Activated naive CD4-positive, alpha-beta T cell treated with anti-CD3 and anti-CD28 coated beads, Interleukin-2, amount 50 U/mL, for 72 hours (primary cell): ENCODE measurements at regions not wholly inside any gene's neighbourhood (a gene's known extent, or its start where the extent isn't known, plus 50 kb on each side); places are given as distances from the start of the nearest gene placed in this dataset.

Experiments
- ATAC-seq, 2 donors: fragments of 150-1000 bp; cut with Tn5 transposase; 2 replicates each; pipeline ENCODE4 v1.10.0; 2021; ENCODE audit warnings: mild to moderate bottlenecking in 2 of 2, moderate library complexity in 2 of 2
- DNase-seq, 2 donors: peaks; one replicate each; pipeline ENCODE4 v3.0.0; 2021 to 2022; ENCODE audit warnings: low spot score in 2 of 2
- H3K27ac Mint-ChIP-seq, 2 donors: one replicate each; pipeline ENCODE4 v1.8.0; 2022; ENCODE audit warnings: mild to moderate bottlenecking in 2 of 2, mixed read lengths in 2 of 2
- H3K36me3 Mint-ChIP-seq, 2 donors: one replicate each; pipeline ENCODE4 v1.8.0; 2022; ENCODE audit warnings: mixed read lengths in 2 of 2
- H3K9me3 Mint-ChIP-seq, 2 donors: one replicate each; pipeline ENCODE4 v1.8.0; 2022; ENCODE audit warnings: mixed read lengths in 2 of 2

DNA sequence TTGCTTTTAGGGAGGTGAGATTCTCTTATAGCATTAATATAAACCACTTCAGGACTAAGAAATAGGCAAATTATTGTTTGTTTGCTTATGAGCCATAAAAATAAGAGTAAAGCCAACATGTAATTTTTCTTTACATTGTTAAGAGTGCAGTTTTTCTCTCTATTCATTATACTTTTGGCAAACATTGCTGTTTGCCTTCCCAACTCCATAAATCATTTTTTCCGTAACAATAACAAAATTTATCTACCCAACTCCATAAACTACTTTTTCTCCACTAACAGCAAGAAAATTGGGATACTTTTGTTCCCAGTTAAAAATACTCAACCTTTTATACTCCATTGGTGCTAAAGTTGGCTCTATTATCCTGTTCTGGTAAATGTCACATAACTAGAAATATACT is 229.7 kb upstream of the GPRIN3 start:
- peaks cover 4 to 5% of the 10 kb centered on the region in 2 donors for H3K9me3 Mint-ChIP-seq
- no peak overlapping the region for H3K27ac Mint-ChIP-seq
- ATAC-seq: no peak
- peaks cover 0 to 8% of the 10 kb centered on the region in 2 donors for H3K36me3 Mint-ChIP-seq
- DNase-seq: no peak

DNA sequence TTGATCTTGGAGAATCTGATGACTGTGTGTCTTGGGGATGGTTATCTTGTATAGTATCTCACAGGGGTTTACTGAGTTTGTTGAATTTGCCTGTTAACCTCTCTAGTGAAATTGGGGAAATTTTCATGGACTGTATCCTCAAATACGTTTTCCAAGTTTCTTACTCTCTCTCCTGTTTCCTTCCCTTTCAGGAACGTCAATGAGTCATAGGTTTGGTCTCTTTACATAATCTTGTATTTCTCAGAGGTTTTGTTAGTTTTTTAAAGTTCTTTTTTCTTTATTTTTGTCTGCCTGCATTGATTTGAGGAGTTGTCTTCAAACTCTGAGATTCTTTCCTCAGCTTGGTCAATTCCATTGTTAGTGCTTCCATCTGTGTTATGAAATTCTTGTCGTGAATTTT is 227.7 kb upstream of the GPRIN3 start:
- peaks cover 0 to 8% of the 10 kb centered on the region in 2 donors for H3K36me3 Mint-ChIP-seq
- no peak overlapping the region for H3K27ac Mint-ChIP-seq
- ATAC-seq (no peak), DNase-seq (no peak)
- peaks cover 4 to 5% of the 10 kb centered on the region in 2 donors for H3K9me3 Mint-ChIP-seq

DNA sequence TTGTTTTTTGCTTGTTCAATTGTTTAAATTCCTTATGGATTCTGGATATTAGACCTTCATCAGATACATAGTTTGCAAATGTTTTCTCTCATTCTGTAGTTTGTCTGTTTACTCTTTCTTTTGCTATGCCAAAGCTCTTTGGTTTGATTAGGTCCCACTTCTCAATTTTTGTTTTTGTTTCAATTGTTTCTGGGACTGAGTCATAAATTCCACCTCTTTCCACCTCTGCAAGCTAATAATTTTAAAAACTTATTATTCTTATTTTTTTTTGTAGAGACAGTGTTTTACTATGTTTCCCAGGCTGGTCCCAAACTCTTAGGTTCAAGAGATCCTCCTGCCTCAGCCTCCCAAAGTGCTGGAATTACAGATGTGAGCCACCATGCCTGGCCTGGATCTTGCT is 226.8 kb upstream of the GPRIN3 start:
- DNase-seq (no peak), ATAC-seq (no peak)
- peaks cover 4 to 5% of the 10 kb centered on the region in 2 donors for H3K9me3 Mint-ChIP-seq
- H3K27ac Mint-ChIP-seq: no peak overlapping the region
- peaks cover 0 to 8% of the 10 kb centered on the region in 2 donors for H3K36me3 Mint-ChIP-seq

DNA sequence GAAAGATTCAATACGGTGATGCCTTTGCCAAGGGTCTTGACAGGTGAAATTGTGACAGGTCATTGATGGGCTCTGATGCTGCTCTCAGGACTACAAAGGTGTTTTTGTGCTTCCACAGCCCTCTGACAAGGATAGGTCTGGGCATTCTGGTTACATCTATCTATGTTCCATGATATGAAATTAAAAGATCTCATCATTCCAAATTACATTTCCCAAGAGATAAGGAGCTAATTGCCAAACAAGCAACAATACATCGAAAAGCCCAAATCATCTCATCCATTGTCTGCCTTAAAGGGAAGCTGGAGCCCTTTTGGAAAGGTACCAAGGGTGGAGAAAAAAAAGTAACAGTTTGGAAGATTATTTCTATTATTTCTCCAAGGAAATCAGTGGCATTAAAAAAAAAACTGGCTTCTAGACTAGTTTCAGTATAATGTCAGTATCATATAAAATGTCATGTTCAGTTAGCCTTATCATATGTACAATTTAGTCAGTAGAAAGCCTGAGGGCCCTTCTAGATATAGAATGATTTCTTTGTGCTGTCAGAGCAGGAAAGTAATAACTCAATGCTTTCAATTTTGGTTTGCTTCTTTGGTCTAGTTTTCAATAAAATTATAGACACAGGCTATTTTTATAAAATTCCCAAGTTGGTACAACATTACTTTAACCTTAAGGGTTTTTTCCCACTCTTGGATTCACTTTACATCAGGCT is 224.5 kb upstream of the GPRIN3 start:
- H3K27ac Mint-ChIP-seq: no peak overlapping the region
- ATAC-seq (no peak), DNase-seq (no peak)
- H3K36me3 Mint-ChIP-seq: peaks cover 0 to 8% of the 10 kb centered on the region in 2 donors
- peaks cover 4 to 5% of the 10 kb centered on the region in 2 donors for H3K9me3 Mint-ChIP-seq

DNA sequence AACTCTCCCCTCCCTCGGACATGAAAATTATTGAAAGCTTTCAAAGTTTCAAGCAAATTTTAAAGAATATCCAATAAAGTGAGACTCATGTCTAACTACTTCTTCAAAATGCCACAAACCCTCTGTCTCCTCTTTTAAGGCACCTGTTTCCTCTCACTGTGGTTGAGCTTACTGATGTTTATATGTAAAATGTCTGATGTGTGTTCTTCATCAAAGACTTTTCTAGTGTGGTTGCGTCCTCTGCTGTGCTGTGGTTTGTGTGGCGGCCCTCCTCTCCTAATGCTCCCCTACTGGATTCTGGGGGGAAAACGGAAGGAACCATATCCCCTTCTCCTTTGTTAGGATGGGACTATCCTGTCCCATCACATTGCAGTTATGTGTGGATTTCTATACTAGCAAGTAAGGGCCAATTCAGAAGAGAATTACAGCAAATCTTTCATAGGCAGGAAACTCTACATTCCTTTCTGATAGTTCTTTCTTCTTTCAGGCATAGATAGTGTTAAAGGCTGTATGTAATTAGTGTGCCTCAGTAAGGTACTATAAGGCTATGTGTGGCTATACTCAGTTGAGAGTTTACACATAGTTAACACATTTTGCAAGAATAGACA is 221.0 kb upstream of the GPRIN3 start:
- ATAC-seq (peak in 1 of 2 donors; percentile 18), DNase-seq (no peak)
- H3K9me3 Mint-ChIP-seq: no peaks in the 10 kb centered on the region
- H3K27ac Mint-ChIP-seq: no peak overlapping the region
- no peaks in the 10 kb centered on the region for H3K36me3 Mint-ChIP-seq

- H3K36me3 Mint-ChIP-seq: no peaks in the 10 kb centered on the region
- H3K27ac Mint-ChIP-seq: no peak overlapping the region
- ATAC-seq (no peak), DNase-seq (no peak)
- H3K9me3 Mint-ChIP-seq: no peaks in the 10 kb centered on the region
Measured at GRCh38 chr4:89521826-89522225, 214.2 kb upstream of the GPRIN3 start.

GRCh38 chr4:89519771-89520320 is 212.2 kb upstream of the GPRIN3 start:
- no peak for ATAC-seq

DNA sequence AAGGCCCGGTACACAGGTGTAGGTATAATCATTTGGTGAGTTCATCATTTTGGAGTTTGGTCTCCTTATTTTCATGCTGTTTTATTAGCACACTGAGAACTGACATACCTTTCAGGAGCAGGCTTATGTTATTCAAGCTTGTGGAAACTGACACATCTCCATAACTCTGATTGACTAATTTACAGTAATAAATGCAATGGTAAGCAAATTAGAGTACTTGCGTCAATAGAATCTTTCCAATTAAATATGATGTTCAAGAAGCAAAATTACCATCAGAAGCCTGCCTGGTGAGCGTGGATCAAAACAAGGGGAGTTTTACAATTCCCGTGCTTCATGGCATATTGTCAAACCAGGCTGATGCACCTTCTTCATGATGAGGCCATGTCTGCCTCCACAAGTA is 210.7 kb upstream of the GPRIN3 start:
- no peaks in the 10 kb centered on the region for H3K9me3 Mint-ChIP-seq
- ATAC-seq (no peak), DNase-seq (no peak)
- no peaks in the 10 kb centered on the region for H3K36me3 Mint-ChIP-seq
- H3K27ac Mint-ChIP-seq: no peak overlapping the region

More at GRCh38 chr4:89519771-89520320, 212.2 kb upstream of the GPRIN3 start:
- H3K36me3 Mint-ChIP-seq: no peaks in the 10 kb centered on the region
- H3K27ac Mint-ChIP-seq: no peak overlapping the region
- no peak for DNase-seq
- no peaks in the 10 kb centered on the region for H3K9me3 Mint-ChIP-seq

- no peak for ATAC-seq
- no peaks in the 10 kb centered on the region for H3K9me3 Mint-ChIP-seq
- DNase-seq: no peak
- H3K36me3 Mint-ChIP-seq: no peaks in the 10 kb centered on the region
- H3K27ac Mint-ChIP-seq: no peak overlapping the region
Measured at GRCh38 chr4:89514811-89515210, 207.2 kb upstream of the GPRIN3 start.

- ATAC-seq (no peak), DNase-seq (no peak)
- Mint-ChIP-seq H3K27ac (no peak overlapping the region), H3K9me3 (peaks cover 4 to 5% of the 10 kb centered on the region in 2 donors), H3K36me3 (peaks cover 5 to 6% of the 10 kb centered on the region in 2 donors)
Measured at GRCh38 chr4:89511776-89512175, 204.2 kb upstream of the GPRIN3 start.

DNA sequence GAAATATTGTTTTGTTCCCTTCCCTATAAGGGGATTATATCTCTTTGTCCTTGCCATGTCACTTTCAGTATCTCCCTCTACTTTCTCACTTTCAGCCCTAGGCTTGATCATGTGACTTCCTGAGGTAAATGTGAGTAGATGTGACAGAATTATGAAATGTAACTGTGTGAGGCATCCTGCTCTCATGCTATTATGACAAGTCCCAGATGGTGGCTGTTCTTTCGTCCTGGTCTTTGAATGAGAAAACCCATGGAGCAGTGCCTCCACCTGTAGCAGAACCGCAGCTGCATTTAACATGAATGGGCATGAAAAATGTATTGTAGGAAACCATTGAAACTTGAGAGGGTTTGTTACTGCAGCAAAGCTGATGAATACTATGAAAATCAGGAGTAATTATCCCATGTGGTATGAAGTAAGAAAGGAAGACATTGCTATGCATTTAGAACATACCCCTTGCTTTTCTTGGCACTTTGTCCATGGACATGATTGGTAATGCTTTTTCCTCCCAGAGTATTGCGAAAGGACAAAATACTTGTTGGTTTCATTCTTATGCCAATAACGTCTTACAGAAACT is 202.2 kb upstream of the GPRIN3 start:
- peak; percentile 98 to 99 for ATAC-seq
- Mint-ChIP-seq H3K27ac (peak overlapping the region; percentile 35 to 50), H3K9me3 (peaks cover 4 to 5% of the 10 kb centered on the region in 2 donors), H3K36me3 (peaks cover 5 to 6% of the 10 kb centered on the region in 2 donors)
- DNase-seq: no peak

DNA sequence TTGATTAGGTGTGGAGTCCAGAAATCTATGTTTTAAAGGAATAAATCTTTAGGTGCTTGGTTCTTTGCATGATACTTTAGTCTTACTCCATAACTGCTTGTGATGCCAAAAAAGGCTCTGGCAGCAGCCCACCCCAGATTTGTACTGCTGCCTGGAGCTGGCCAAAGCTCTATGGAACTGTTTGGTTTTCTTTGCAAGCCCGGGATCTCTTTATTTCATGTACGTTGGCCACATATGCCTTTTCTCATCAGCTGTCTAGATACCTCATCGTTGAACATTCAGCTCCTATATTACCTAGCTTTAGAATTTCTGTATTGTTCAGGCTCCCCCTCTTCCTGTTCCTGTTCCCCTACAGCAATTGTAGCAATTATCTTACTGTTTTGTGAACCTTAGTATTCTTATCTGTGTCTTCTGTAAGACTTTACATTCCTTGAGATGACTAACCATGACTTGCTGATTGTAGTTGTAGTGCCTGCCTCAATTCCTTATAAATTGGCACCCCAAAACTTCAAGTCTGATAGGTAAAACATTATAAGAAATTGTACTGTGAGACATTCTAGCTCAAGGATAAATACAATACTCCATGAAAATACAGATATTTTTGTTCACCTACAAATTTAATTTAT is 199.4 kb upstream of the GPRIN3 start:
- Mint-ChIP-seq H3K27ac (no peak overlapping the region), H3K9me3 (peaks cover 4 to 5% of the 10 kb centered on the region in 2 donors), H3K36me3 (peaks cover 5 to 6% of the 10 kb centered on the region in 2 donors)
- no peak for ATAC-seq
- DNase-seq: no peak

GRCh38 chr4:89502581-89502980 is 195.0 kb upstream of the GPRIN3 start:
- no peak overlapping the region for H3K27ac Mint-ChIP-seq
- no peak for ATAC-seq
- H3K9me3 Mint-ChIP-seq: no peaks in the 10 kb centered on the region
- H3K36me3 Mint-ChIP-seq: no peaks in the 10 kb centered on the region
- no peak for DNase-seq

DNA sequence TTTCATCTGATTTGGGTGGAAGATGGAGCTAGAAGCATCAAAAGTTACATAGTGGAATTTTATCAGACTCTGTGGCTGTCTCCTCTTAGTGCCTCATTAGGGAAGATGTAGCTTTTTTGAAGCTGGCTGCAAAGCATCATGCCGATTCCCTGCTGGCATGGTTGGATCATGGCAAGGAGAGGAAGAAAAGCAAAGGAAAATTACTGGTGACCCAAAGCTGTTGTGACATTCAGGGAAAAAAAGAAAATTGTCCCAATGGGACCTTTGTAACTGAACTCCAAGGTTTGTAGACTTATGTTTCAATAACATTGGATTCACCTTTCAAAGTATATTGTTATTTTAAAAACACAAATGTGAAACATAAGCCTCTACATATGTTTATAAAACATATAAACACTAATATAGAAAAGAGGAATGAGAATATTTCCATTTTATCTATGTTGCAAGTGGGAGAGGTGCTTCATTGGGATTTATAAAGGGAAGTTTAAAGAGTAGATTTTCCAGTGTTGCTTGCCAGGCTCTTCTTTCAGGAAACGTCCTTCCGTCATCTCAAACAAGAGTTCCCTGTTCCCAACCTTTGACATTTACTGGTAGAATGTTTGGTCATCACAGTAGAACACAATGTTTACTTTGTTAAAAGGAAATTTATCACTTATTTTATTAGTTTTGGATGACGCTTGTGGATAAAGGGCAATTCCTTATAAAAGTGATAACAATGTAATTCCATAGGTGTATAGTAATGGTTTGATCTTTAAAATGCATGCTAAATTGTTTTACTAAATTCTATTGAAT is 190.1 kb upstream of the GPRIN3 start:
- ATAC-seq (no peak), DNase-seq (no peak)
- no peaks in the 10 kb centered on the region for H3K9me3 Mint-ChIP-seq
- H3K27ac Mint-ChIP-seq: no peak overlapping the region
- H3K36me3 Mint-ChIP-seq: no peaks in the 10 kb centered on the region

DNA sequence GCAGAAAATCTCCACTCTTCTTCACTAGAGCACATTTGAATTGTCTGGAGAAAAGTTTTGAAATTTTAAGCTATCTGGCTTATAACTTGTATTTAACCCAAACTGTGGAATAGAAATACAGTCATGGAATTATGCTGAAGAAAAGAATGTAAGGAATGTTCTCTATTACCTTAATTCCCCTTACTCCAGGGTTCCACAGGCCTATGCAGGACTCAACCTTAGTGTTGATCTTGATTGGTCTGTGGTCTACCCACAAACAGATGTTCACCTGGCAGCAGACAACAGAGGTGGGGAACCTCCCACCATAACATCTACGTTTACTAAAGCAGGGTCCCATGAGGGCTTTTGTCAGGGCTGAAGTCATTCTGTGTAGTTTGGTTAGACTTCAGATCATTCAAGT is 189.3 kb upstream of the GPRIN3 start:
- no peaks in the 10 kb centered on the region for H3K9me3 Mint-ChIP-seq
- no peak for DNase-seq
- no peaks in the 10 kb centered on the region for H3K36me3 Mint-ChIP-seq
- no peak for ATAC-seq
- H3K27ac Mint-ChIP-seq: no peak overlapping the region

DNA sequence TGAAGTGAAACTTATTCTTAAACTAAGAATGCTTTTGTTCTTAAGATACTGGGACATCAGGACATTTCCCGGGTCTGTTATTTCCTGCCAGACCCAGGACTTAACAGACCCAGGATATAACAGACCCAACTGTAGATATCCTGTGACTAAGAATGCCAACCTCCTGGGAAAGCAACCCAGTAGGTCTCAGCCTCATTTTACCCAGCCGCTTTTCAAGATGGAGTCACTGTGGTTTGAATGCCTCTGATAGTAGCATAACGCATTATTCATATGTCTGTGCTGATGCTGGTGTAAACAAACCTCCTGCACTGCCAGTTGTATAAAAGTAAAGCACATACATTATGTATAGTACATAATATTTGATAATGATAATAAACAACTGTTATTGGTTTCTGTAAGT is 185.8 kb upstream of the GPRIN3 start:
- DNase-seq (no peak), ATAC-seq (no peak)
- no peak overlapping the region for H3K27ac Mint-ChIP-seq
- no peaks in the 10 kb centered on the region for H3K36me3 Mint-ChIP-seq
- no peaks in the 10 kb centered on the region for H3K9me3 Mint-ChIP-seq
